Left lung (tissue), 4 donors: ENCODE measurements at regions not wholly inside any gene's neighbourhood (a gene's known extent, or its start where the extent isn't known, plus 50 kb on each side); places are given as distances from the start of the nearest gene placed in this dataset.

Experiments used
- ATAC-seq: fragments of 200-7000 bp; cut with Tn5 transposase; one replicate; pipeline ENCODE4 v1.9.1; 2020; ENCODE audit warnings: moderate library complexity
- DNase-seq, 4 donors: peaks; one replicate each; pipeline ENCODE4 v3.0.0-alpha.2; 2013 to 2020
- H3K27ac ChIP-seq, 2 donors: fragments of 200-600 bp; sonication (generic) in 1 of 2; one replicate each; pipeline versions ENCODE4 v1.5.0 to v1.8.0; 2020 to 2021
- H3K27me3 ChIP-seq, 2 donors: fragments of 200-600 bp; sonication (generic) in 1 of 2; one replicate each; pipeline versions ENCODE4 v1.5.0 to v1.8.0; 2020 to 2021
- H3K36me3 ChIP-seq, 2 donors: fragments of 200-600 bp; sonication (generic) in 1 of 2; one replicate each; pipeline versions ENCODE4 v1.5.0 to v1.8.0; 2020 to 2021
- H3K4me1 ChIP-seq, 2 donors: fragments of 200-600 bp; one replicate each; pipeline ENCODE4 v1.8.0; 2021
- H3K4me3 ChIP-seq, 2 donors: fragments of 200-600 bp; sonication (generic) in 1 of 2; one replicate each; pipeline versions ENCODE4 v1.5.0 to v1.8.0; 2020 to 2021; ENCODE audit warnings: mild to moderate bottlenecking in 1 of 2
- H3K9me3 ChIP-seq, 2 donors: fragments of 200-600 bp; sonication (generic) in 1 of 2; one replicate each; pipeline versions ENCODE4 v1.5.0 to v1.8.0; 2020 to 2021
- CTCF ChIP-seq, 2 donors: fragments of 200-600 bp; sonication (generic) in 1 of 2; IDR thresholded peaks; one replicate each; pipeline versions ENCODE4 v1.5.0 to v1.8.0; 2021; ENCODE audit warnings: antibody characterized with exemption in 2 of 2
- intact Hi-C, 2 donors: fragments of 100-400 bp; cut with DNase I; formaldehyde crosslinking; loops; one replicate each; pipeline versions ENCODE4 v1.11.2 to v1.14.2; 2022
- donor health status: DM: no; HTN: yes; CAD: no.
- donor health status: DM: no; HTN: no; CAD: no.

- TF ChIP-seq CTCF (IDR thresholded peaks at IDR 0.05) = no peak
- Histone ChIP-seq H3K27ac (no peak overlapping the region), H3K27me3 (no peaks in the 10 kb centered on the region), H3K36me3 (no peaks in the 10 kb centered on the region), H3K4me1 (no peaks in the 10 kb centered on the region), H3K9me3 (no peaks in the 10 kb centered on the region), H3K4me3 (no peak overlapping the region)
- DNase-seq (no peak), ATAC-seq (no peak)
- intact Hi-C loops = no loop called here
Measured at GRCh38 chr5:125343015-125343414, 596.6 kb upstream of the ZNF608 start.

GRCh38 chr5:125346316-125346715, 599.9 kb upstream of the ZNF608 start:
- intact Hi-C loops = no loop called here

GRCh38 chr5:125348221-125348692, 601.8 kb upstream of the ZNF608 start:
- peak; percentile 32 for ATAC-seq
- no peaks in the 10 kb centered on the region for H3K27me3 ChIP-seq
- DNase-seq = peak in 1 of 4 donors; percentile 73
- H3K4me3 ChIP-seq = no peak overlapping the region
- H3K4me1 ChIP-seq = peaks cover 0 to 8% of the 10 kb centered on the region in 2 donors
- no peaks in the 10 kb centered on the region for H3K36me3 ChIP-seq
- no peaks in the 10 kb centered on the region for H3K9me3 ChIP-seq
- intact Hi-C loops = no loop called here
- no peak for TF ChIP-seq CTCF (IDR thresholded peaks at IDR 0.05)
- no peak overlapping the region for H3K27ac ChIP-seq

More at GRCh38 chr5:125346316-125346715, 599.9 kb upstream of the ZNF608 start:
- ATAC-seq (no peak), DNase-seq (no peak)
- H3K4me3 ChIP-seq = no peak overlapping the region
- peaks cover 0 to 8% of the 10 kb centered on the region in 2 donors for H3K4me1 ChIP-seq
- H3K36me3 ChIP-seq = no peaks in the 10 kb centered on the region
- TF ChIP-seq CTCF (IDR thresholded peaks at IDR 0.05) = no peak
- no peaks in the 10 kb centered on the region for H3K27me3 ChIP-seq
- no peak overlapping the region for H3K27ac ChIP-seq
- no peaks in the 10 kb centered on the region for H3K9me3 ChIP-seq

GRCh38 chr5:125348936-125349831, 602.7 kb upstream of the ZNF608 start:
- ATAC-seq = peak; percentile 73
- intact Hi-C loops = no loop called here
- no peaks in the 10 kb centered on the region for H3K36me3 ChIP-seq
- peaks cover 0 to 8% of the 10 kb centered on the region in 2 donors for H3K4me1 ChIP-seq
- H3K27me3 ChIP-seq = no peaks in the 10 kb centered on the region
- no peak overlapping the region for H3K4me3 ChIP-seq
- no peak overlapping the region for H3K27ac ChIP-seq
- no peaks in the 10 kb centered on the region for H3K9me3 ChIP-seq
- TF ChIP-seq CTCF (IDR thresholded peaks at IDR 0.05) = no peak
- DNase-seq = no peak

GRCh38 chr5:125357660-125358059, 611.2 kb upstream of the ZNF608 start:
- no peak for TF ChIP-seq CTCF (IDR thresholded peaks at IDR 0.05)
- Histone ChIP-seq H3K27me3 (no peaks in the 10 kb centered on the region), H3K4me1 (no peaks in the 10 kb centered on the region), H3K27ac (no peak overlapping the region), H3K4me3 (no peak overlapping the region), H3K36me3 (no peaks in the 10 kb centered on the region), H3K9me3 (peaks cover 0 to 19% of the 10 kb centered on the region in 2 donors)
- ATAC-seq (no peak), DNase-seq (no peak)
- intact Hi-C loops = no loop called here
